D721Med (cell line): ENCODE measurements at regions not wholly inside any gene's neighbourhood (a gene's known extent, or its start where the extent isn't known, plus 50 kb on each side); places are given as distances from the start of the nearest gene placed in this dataset.

Experiments used
- DNase-seq: peaks from one replicate; pipeline ENCODE4 v3.0.0; 2011; ENCODE audit warnings: low spot score; ENCODE audit not compliant: insufficient read length
- FAIRE-seq: peaks from 2 replicates; lab custom pipeline; 2011; peaks lifted over from hg19 to GRCh38; lab: Jason Lieb, UNC
- TF ChIP-seq, protein P1 (sequence below): IDR thresholded peaks from 2 replicates; pipeline ENCODE4 v1.5.1; 2012; ENCODE audit warnings: mild to moderate bottlenecking, control low read depth; ENCODE audit not compliant: insufficient read depth; ENCODE audit errors: missing control alignments

DNA sequence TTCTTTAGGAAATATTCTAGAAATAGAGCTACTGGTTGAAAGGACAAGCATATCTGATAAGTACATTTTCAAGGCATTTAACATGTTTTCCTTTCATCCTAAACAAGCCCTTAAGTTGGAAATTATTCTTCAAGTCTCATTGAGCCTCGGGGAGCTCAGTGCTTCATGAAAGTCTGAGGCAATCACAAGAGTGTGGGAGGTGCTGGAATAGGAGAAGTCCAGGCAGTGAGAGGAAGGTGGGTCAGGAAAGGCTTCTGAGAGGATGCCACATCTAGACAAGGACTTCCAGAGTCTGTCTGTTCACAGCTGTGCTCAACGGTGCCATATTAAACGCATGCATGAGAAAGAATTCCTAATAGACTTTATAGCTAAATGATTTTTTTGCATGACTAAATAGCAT lies 69.8 kb downstream of the CD83 start:
- DNase-seq (no peak), FAIRE-seq (no peak)
- TF ChIP-seq, protein P1, sequence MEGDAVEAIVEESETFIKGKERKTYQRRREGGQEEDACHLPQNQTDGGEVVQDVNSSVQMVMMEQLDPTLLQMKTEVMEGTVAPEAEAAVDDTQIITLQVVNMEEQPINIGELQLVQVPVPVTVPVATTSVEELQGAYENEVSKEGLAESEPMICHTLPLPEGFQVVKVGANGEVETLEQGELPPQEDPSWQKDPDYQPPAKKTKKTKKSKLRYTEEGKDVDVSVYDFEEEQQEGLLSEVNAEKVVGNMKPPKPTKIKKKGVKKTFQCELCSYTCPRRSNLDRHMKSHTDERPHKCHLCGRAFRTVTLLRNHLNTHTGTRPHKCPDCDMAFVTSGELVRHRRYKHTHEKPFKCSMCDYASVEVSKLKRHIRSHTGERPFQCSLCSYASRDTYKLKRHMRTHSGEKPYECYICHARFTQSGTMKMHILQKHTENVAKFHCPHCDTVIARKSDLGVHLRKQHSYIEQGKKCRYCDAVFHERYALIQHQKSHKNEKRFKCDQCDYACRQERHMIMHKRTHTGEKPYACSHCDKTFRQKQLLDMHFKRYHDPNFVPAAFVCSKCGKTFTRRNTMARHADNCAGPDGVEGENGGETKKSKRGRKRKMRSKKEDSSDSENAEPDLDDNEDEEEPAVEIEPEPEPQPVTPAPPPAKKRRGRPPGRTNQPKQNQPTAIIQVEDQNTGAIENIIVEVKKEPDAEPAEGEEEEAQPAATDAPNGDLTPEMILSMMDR, result no peak

- DNase-seq (no peak), FAIRE-seq (no peak)
- TF ChIP-seq, protein P1, result no peak
These were observed 71.5 kb downstream of the CD83 start for GRCh38 chr6:14189074-14189473.

GRCh38 chr6:14190191-14190928 lies 72.8 kb downstream of the CD83 start:
- TF ChIP-seq, protein P1, result no peak
- DNase-seq (no peak), FAIRE-seq (no peak)

- DNase-seq (no peak), FAIRE-seq (no peak)
- TF ChIP-seq, protein P1, result no peak
These were observed 73.3 kb downstream of the CD83 start for GRCh38 chr6:14190929-14191224.

GRCh38 chr6:14191761-14192160 lies 74.2 kb downstream of the CD83 start:
- TF ChIP-seq, protein P1, result no peak
- FAIRE-seq (no peak), DNase-seq (no peak)

DNA sequence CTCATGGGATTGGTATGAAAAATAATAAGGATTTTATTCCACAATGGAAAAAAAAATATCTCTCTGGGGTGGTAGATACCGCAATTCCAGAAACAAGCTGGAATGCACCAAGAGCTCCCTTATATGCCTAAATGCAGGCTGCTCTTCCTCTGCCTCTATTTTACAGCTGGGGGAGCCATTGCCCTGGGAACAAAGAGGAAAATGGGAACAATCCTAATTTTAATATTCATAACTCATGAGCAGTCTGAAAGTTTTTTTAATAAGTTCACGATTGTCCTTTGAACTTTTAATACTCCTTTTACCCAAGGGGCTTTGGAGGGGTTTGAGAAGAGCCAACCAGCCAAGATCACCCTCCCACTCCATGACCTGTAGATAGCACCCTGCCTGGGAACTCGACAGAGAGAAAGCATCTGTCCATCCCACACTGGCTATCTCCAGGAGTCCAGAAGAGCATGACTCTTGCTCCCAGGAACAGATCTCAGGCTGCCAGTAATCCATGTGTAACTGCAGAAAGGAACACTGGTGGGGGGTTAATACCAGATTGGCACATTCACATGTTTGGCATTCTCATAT lies 74.7 kb downstream of the CD83 start:
- FAIRE-seq, result no peak
- no peak for DNase-seq
- TF ChIP-seq, protein P1, result no peak

GRCh38 chr6:14193524-14193923 lies 76.0 kb downstream of the CD83 start:
- TF ChIP-seq, protein P1, result no peak
- DNase-seq (no peak), FAIRE-seq (no peak)
